ENCODE measurements at regions not wholly inside any gene's neighbourhood (a gene's known extent, or its start where the extent isn't known, plus 50 kb on each side); places are given as distances from the start of the nearest gene placed in this dataset.

- no peak for DNase-seq (ENCODE audit: low spot score)
Observed at GRCh38 chr5:3888310-3888709, 292.7 kb downstream of the IRX1 start.

GRCh38 chr5:3889412-3890142 is 293.9 kb downstream of the IRX1 start:
- DNase-seq (ENCODE audit: low spot score), result no peak

GRCh38 chr5:3891113-3891512 is 295.5 kb downstream of the IRX1 start:
- DNase-seq (ENCODE audit: low spot score), result no peak

- no peak for DNase-seq (ENCODE audit: low spot score)
Observed at GRCh38 chr5:3893527-3893926, 297.9 kb downstream of the IRX1 start.

- DNase-seq (ENCODE audit: low spot score), result no peak
Observed at GRCh38 chr5:3893975-3894374, 298.3 kb downstream of the IRX1 start.

- DNase-seq (ENCODE audit: low spot score), result no peak
Observed at GRCh38 chr5:3896098-3896497, 300.5 kb downstream of the IRX1 start.

GRCh38 chr5:3899093-3899492 is 303.5 kb downstream of the IRX1 start:
- no peak for DNase-seq (ENCODE audit: low spot score)

GRCh38 chr5:3904584-3904983 is 309.0 kb downstream of the IRX1 start:
- DNase-seq (ENCODE audit: low spot score), result no peak

GRCh38 chr5:3905031-3905430 is 309.4 kb downstream of the IRX1 start:
- DNase-seq (ENCODE audit: low spot score), result no peak

- DNase-seq (ENCODE audit: low spot score), result no peak
Observed at GRCh38 chr5:3905521-3905920, 309.9 kb downstream of the IRX1 start.

- no peak for DNase-seq (ENCODE audit: low spot score)
Observed at GRCh38 chr5:3911111-3911510, 315.5 kb downstream of the IRX1 start.

GRCh38 chr5:3911773-3912172 is 316.1 kb downstream of the IRX1 start:
- DNase-seq (ENCODE audit: low spot score), result no peak

GRCh38 chr5:3912790-3913189 is 317.2 kb downstream of the IRX1 start:
- DNase-seq (ENCODE audit: low spot score), result no peak

GRCh38 chr5:3913279-3913678 is 317.6 kb downstream of the IRX1 start:
- no peak for DNase-seq (ENCODE audit: low spot score)

- no peak for DNase-seq (ENCODE audit: low spot score)
Observed at GRCh38 chr5:3925022-3925421, 329.4 kb downstream of the IRX1 start.

- no peak for DNase-seq (ENCODE audit: low spot score)
Observed at GRCh38 chr5:3925935-3926334, 330.3 kb downstream of the IRX1 start.

- DNase-seq (ENCODE audit: low spot score), result no peak
Observed at GRCh38 chr5:3929799-3930198, 334.2 kb downstream of the IRX1 start.

- DNase-seq (ENCODE audit: low spot score), result no peak
Observed at GRCh38 chr5:3931976-3932375, 336.3 kb downstream of the IRX1 start.

- no peak for DNase-seq (ENCODE audit: low spot score)
Observed at GRCh38 chr5:3933536-3933935, 337.9 kb downstream of the IRX1 start.

- no peak for DNase-seq (ENCODE audit: low spot score)
Observed at GRCh38 chr5:3933966-3934365, 338.3 kb downstream of the IRX1 start.

- no peak for DNase-seq (ENCODE audit: low spot score)
Observed at GRCh38 chr5:3943859-3944258, 348.2 kb downstream of the IRX1 start.

- no peak for DNase-seq (ENCODE audit: low spot score)
Observed at GRCh38 chr5:3944930-3945329, 349.3 kb downstream of the IRX1 start.

- DNase-seq (ENCODE audit: low spot score), result peak; percentile 66
Observed at GRCh38 chr5:3948838-3949237, 353.2 kb downstream of the IRX1 start.

- DNase-seq (ENCODE audit: low spot score), result peak; percentile 89
Observed at GRCh38 chr5:3954199-3954598, 358.6 kb downstream of the IRX1 start.
